AG09309 (cell line): ENCODE measurements at regions not wholly inside any gene's neighbourhood (a gene's known extent, or its start where the extent isn't known, plus 50 kb on each side); places are given as distances from the start of the nearest gene placed in this dataset.

Experiments
- DNase-seq: peaks from one replicate; pipeline ENCODE4 v3.0.0-alpha.2; 2010; ENCODE audit warnings: low read depth
- H3K4me3 ChIP-seq: 2 replicates; pipeline ENCODE4 v1.5.1; 2011; ENCODE audit warnings: mild to moderate bottlenecking, low read depth, low read length, moderate library complexity; ENCODE audit not compliant: control insufficient read depth
- TF ChIP-seq, protein P1 (sequence below): IDR thresholded peaks from 2 replicates; pipeline ENCODE4 v1.5.1; 2011; ENCODE audit warnings: mild to moderate bottlenecking, low read depth, low read length, inconsistent platforms; ENCODE audit not compliant: insufficient read depth, control insufficient read depth; ENCODE audit errors: missing control alignments

- TF ChIP-seq, protein P1, sequence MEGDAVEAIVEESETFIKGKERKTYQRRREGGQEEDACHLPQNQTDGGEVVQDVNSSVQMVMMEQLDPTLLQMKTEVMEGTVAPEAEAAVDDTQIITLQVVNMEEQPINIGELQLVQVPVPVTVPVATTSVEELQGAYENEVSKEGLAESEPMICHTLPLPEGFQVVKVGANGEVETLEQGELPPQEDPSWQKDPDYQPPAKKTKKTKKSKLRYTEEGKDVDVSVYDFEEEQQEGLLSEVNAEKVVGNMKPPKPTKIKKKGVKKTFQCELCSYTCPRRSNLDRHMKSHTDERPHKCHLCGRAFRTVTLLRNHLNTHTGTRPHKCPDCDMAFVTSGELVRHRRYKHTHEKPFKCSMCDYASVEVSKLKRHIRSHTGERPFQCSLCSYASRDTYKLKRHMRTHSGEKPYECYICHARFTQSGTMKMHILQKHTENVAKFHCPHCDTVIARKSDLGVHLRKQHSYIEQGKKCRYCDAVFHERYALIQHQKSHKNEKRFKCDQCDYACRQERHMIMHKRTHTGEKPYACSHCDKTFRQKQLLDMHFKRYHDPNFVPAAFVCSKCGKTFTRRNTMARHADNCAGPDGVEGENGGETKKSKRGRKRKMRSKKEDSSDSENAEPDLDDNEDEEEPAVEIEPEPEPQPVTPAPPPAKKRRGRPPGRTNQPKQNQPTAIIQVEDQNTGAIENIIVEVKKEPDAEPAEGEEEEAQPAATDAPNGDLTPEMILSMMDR = no peak
- DNase-seq = no peak
- no peak overlapping the region for H3K4me3 ChIP-seq
Measured at GRCh38 chr4:160835789-160836188, 1328.0 kb downstream of the FSTL5 start.

- H3K4me3 ChIP-seq = no peak overlapping the region
- TF ChIP-seq, protein P1 = no peak
- no peak for DNase-seq
Measured at GRCh38 chr4:160836431-160836830, 1327.4 kb downstream of the FSTL5 start.

- DNase-seq = no peak
- no peak overlapping the region for H3K4me3 ChIP-seq
- TF ChIP-seq, protein P1 = no peak
Measured at GRCh38 chr4:160846121-160846520, 1317.7 kb downstream of the FSTL5 start.

DNA sequence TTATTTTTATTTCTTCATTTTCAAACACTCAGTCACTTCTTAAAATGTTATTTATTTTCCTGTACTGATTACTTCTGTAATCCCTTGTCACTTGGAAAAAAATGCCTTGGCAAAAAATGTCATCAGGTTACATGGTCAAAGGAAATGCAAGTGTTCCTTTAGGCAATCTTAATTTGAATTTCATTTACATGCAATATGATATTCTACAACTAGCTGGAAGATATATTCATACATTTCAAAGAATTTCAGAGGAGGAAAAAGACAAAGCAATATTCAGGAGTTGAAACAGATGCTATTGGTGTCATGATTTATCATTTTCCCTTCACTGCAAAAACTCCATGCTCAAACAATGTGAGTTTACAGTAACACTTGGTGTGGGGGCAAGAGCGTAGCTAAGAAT lies 1316.6 kb downstream of the FSTL5 start:
- no peak overlapping the region for H3K4me3 ChIP-seq
- TF ChIP-seq, protein P1 = no peak
- DNase-seq = no peak

DNA sequence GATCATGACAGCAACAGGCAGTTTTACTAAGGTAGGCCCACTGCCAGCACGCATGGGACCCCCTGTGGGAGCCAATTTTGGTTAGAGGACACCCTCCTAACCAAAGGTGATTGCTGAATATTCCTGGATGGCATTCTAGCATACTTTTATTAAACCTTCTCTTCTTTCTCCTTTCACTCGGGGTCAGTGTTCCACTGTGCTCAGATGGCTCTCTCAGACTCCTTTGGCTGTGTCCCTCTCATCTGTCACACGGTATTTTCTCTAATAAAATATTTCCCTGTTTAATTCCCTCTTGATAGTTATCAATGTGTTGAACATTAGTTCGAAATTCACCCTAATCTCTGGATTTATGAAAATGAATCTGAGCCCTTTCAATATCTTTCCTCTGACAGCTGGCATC lies 1315.3 kb downstream of the FSTL5 start:
- TF ChIP-seq, protein P1 = no peak
- DNase-seq = no peak
- no peak overlapping the region for H3K4me3 ChIP-seq

DNA sequence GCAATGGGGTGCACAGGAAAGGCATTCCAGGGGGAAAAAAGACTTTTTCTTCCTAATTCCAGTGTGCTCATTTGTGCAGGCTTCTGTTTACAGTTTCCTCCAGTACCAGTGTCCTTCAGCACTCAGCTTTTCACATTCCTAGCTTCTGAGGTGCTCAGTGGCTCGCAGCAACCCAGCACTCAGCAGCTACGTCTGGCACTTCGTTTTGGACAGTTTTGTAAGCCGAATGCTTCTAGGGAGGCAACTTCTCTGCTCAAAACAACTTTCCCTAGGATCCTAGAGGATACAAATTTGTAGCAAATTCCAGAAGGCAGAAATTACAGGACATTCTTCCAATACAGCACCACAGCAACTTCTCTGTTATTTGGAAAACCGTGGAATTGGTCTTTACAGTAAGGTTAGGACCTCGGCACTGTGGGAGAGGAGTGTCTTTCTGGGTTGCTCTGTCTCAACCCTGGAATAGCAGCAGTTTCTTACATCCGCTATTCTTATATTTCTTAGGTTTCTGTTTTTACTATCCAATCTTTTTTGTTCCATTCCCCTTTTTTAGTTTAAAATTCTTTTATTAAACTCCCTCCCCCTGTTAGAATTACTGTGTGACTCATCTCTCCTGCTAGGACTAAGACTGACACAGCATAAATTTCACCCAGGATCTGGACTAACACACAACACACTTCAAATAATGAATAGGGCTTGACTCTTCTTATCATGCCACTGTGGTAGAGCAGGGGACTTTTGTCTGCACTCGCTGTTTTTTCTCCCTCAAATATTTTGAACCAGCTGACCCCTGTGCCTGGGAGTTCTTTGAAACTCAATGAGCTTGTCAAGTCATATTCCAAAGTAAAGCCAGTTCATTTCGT lies 1314.7 kb downstream of the FSTL5 start:
- no peak for DNase-seq
- TF ChIP-seq, protein P1 = no peak
- H3K4me3 ChIP-seq = no peak overlapping the region
